H1 (cell line): ENCODE measurements at regions not wholly inside any gene's neighbourhood (a gene's known extent, or its start where the extent isn't known, plus 50 kb on each side); places are given as distances from the start of the nearest gene placed in this dataset.

Experiments
- CTCF ChIA-PET: fragments of 300-600 bp; sonication (Branson Sonifier 250); formaldehyde crosslinking; loops from one replicate; lab custom pipeline; 2021; ENCODE audit not compliant: partially characterized antibody; lab: Charles Lee
- POLR2A ChIA-PET: fragments of 300-600 bp; sonication (Branson Sonifier 250); formaldehyde crosslinking; loops from one replicate; lab custom pipeline; 2021; ENCODE audit warnings: inconsistent platforms; ENCODE audit not compliant: partially characterized antibody; lab: Charles Lee
- DNase-seq, 2 experiments: peaks; one replicate each; pipeline versions ENCODE4 v3.0.0 to v3.0.0-alpha.2; 2010 to 2022; ENCODE audit warnings: low spot score in 2 of 2, low read depth in 1 of 2, mixed read lengths in 1 of 2
- FAIRE-seq: peaks from 2 replicates; lab custom pipeline; 2011; peaks lifted over from hg19 to GRCh38; lab: Jason Lieb, UNC
- H2AFZ ChIP-seq: 2 replicates; pipeline ENCODE4 v1.8.1; 2012; ENCODE audit warnings: low read length, inconsistent platforms
- H2AK5ac ChIP-seq: 2 replicates; pipeline ENCODE4 v1.6.1; 2013; ENCODE audit warnings: low read depth, low read length
- H2BK120ac ChIP-seq: replicated peaks from 2 replicates; pipeline ENCODE3; 2013; ENCODE audit warnings: low read depth, low read length, inconsistent platforms
- H2BK12ac ChIP-seq: 2 replicates; pipeline ENCODE4 v1.6.1; 2013; ENCODE audit warnings: low read depth, low read length
- H2BK15ac ChIP-seq: 2 replicates; pipeline ENCODE4 v1.6.1; 2013; ENCODE audit warnings: low read length
- H2BK20ac ChIP-seq: 2 replicates; pipeline ENCODE4 v1.6.1; 2013; ENCODE audit warnings: low read length
- H2BK5ac ChIP-seq: 2 replicates; pipeline ENCODE4 v1.6.1; 2013; ENCODE audit warnings: low read depth, low read length
- H3K14ac ChIP-seq: 2 replicates; pipeline ENCODE4 v1.6.1; 2013; ENCODE audit warnings: inconsistent platforms; ENCODE audit not compliant: insufficient read length
- H3K18ac ChIP-seq: 2 replicates; pipeline ENCODE4 v1.6.1; 2013; ENCODE audit warnings: low read length; ENCODE audit errors: extremely low read depth
- H3K23ac ChIP-seq: 2 replicates; pipeline ENCODE4 v1.6.1; 2013; ENCODE audit warnings: inconsistent platforms; ENCODE audit not compliant: insufficient read length
- H3K23me2 ChIP-seq: 2 replicates; pipeline ENCODE4 v1.6.1; 2013; ENCODE audit warnings: low read depth, low read length
- H3K27ac ChIP-seq: 2 replicates; pipeline ENCODE4 v1.6.1; 2011; ENCODE audit warnings: low read depth, low read length, inconsistent platforms
- H3K27me3 ChIP-seq, 4 experiments: replicated peaks in 1 of 4; 1 replicate in 1 of 4; 2 replicates in 3 of 4; pipeline versions ENCODE4 v1.6.1 to v1.8.1; 2011 to 2013; ENCODE audit warnings: low read length in 3 of 4, mild to moderate bottlenecking in 3 of 4, inconsistent platforms in 2 of 4, mixed read lengths in 2 of 4, moderate library complexity in 1 of 4; ENCODE audit not compliant: control insufficient read depth in 3 of 4, insufficient read depth in 3 of 4; ENCODE audit errors: extremely low read depth in 1 of 4
- H3K36me3 ChIP-seq, 4 experiments: 2 replicates each; pipeline versions ENCODE4 v1.6.1 to v1.8.1; 2011 to 2013; ENCODE audit warnings: mild to moderate bottlenecking in 4 of 4, low read length in 3 of 4, moderate library complexity in 2 of 4, control low read depth in 1 of 4, inconsistent platforms in 1 of 4; ENCODE audit not compliant: insufficient read depth in 4 of 4, control insufficient read depth in 2 of 4
- H3K4ac ChIP-seq: replicated peaks from 2 replicates; pipeline ENCODE3; 2013; ENCODE audit warnings: low read length, low read depth, mixed read lengths, inconsistent platforms; ENCODE audit not compliant: insufficient read length
- H3K4me1 ChIP-seq, 4 experiments: replicated peaks in 1 of 4; 1 replicate in 1 of 4; 2 replicates in 3 of 4; pipeline versions ENCODE4 v1.6.1 to v1.8.1; 2011 to 2013; ENCODE audit warnings: low read length in 3 of 4, inconsistent platforms in 2 of 4, mixed read lengths in 1 of 4; ENCODE audit not compliant: insufficient read depth in 4 of 4, control insufficient read depth in 3 of 4
- H3K4me2 ChIP-seq, 2 experiments: 2 replicates each; pipeline versions ENCODE4 v1.6.1 to v1.8.1; 2011 to 2013; ENCODE audit warnings: low read depth in 2 of 2, low read length in 2 of 2, control low read depth in 1 of 2, inconsistent platforms in 1 of 2, mild to moderate bottlenecking in 1 of 2; ENCODE audit not compliant: insufficient read depth in 1 of 2
- H3K4me3 ChIP-seq, 4 experiments: fragments of 200-600, 300-600 bp in 1 of 4; sonication (generic), shearing (Covaris generic), sonication (Bioruptor Twin) in 1 of 4; 2 replicates each; pipeline versions ENCODE4 v1.5.1 to v1.8.1; 2011 to 2016; ENCODE audit warnings: low read length in 4 of 4, low read depth in 3 of 4, control low read depth in 2 of 4, inconsistent platforms in 2 of 4, mild to moderate bottlenecking in 2 of 4, mixed read lengths in 1 of 4, moderate library complexity in 1 of 4; ENCODE audit not compliant: insufficient read depth in 2 of 4; ENCODE audit errors: extremely low read depth in 1 of 4
- H3K56ac ChIP-seq: replicated peaks from 2 replicates; pipeline ENCODE3; 2013; ENCODE audit warnings: low read depth, mild to moderate bottlenecking, mixed read lengths, low read length, inconsistent platforms; ENCODE audit not compliant: insufficient read length
- H3K79me1 ChIP-seq: 2 replicates; pipeline ENCODE4 v1.6.1; 2013; ENCODE audit warnings: low read depth, low read length, control low read depth
- H3K79me2 ChIP-seq, 2 experiments: 2 replicates each; pipeline versions ENCODE4 v1.6.1 to v1.8.1; 2012 to 2013; ENCODE audit warnings: low read length in 2 of 2, mild to moderate bottlenecking in 2 of 2, inconsistent platforms in 1 of 2; ENCODE audit not compliant: insufficient read depth in 2 of 2, control insufficient read depth in 1 of 2
- H3K9ac ChIP-seq, 4 experiments: replicated peaks in 1 of 4; 1 replicate in 1 of 4; 2 replicates in 3 of 4; pipeline versions ENCODE4 v1.6.1 to v1.8.1; 2011 to 2013; ENCODE audit warnings: low read depth in 3 of 4, low read length in 3 of 4, control low read depth in 2 of 4, mild to moderate bottlenecking in 2 of 4, moderate library complexity in 2 of 4, inconsistent platforms in 1 of 4; ENCODE audit errors: extremely low read depth in 1 of 4
- H3K9me3 ChIP-seq, 2 experiments: 2 replicates each; pipeline versions ENCODE4 v1.6.1 to v1.8.1; 2012 to 2013; ENCODE audit warnings: mild to moderate bottlenecking in 2 of 2, moderate library complexity in 2 of 2, control low read depth in 1 of 2, inconsistent platforms in 1 of 2, low read depth in 1 of 2, low read length in 1 of 2, mixed read lengths in 1 of 2; ENCODE audit not compliant: insufficient read depth in 2 of 2
- H4K20me1 ChIP-seq, 2 experiments: replicated peaks in 1 of 2; 2 replicates each; pipeline versions ENCODE3 to v1.8.1; 2011 to 2013; ENCODE audit warnings: inconsistent platforms in 2 of 2, low read length in 2 of 2, mild to moderate bottlenecking in 1 of 2; ENCODE audit not compliant: insufficient read depth in 2 of 2, control insufficient read depth in 1 of 2
- H4K5ac ChIP-seq: 2 replicates; pipeline ENCODE4 v1.6.1; 2013; ENCODE audit warnings: low read length, low read depth, mixed read lengths, inconsistent platforms; ENCODE audit not compliant: insufficient read length
- H4K8ac ChIP-seq: 2 replicates; pipeline ENCODE4 v1.8.0; 2013; ENCODE audit warnings: mild to moderate bottlenecking, moderate library complexity, low read length, inconsistent platforms; ENCODE audit not compliant: insufficient read depth; ENCODE audit errors: extremely low read depth
- H4K91ac ChIP-seq: replicated peaks from 2 replicates; pipeline ENCODE3; 2013; ENCODE audit warnings: low read length, mixed read lengths, inconsistent platforms; ENCODE audit not compliant: insufficient read length
- BCL11A ChIP-seq, 2 experiments: IDR thresholded peaks; one replicate each; pipeline ENCODE4 v1.6.1; 2011; ENCODE audit warnings: low read depth in 2 of 2, low read length in 2 of 2, mild to moderate bottlenecking in 2 of 2
- CBX5 ChIP-seq: fragments of 300-800, 300-1000 bp; sonication (generic); IDR thresholded peaks from 2 replicates; pipeline ENCODE4 v1.7.1; 2016; ENCODE audit warnings: antibody characterized with exemption, low read length, low read depth
- EP300 ChIP-seq, 2 experiments: IDR thresholded peaks; 1 replicate in 1 of 2; 2 replicates in 1 of 2; pipeline ENCODE4 v1.6.1; 2011 to 2012; ENCODE audit warnings: low read depth in 2 of 2, low read length in 2 of 2, mild to moderate bottlenecking in 2 of 2, borderline replicate concordance in 1 of 2, inconsistent platforms in 1 of 2, moderate library complexity in 1 of 2
- KDM1A ChIP-seq: fragments of 200-600, 300-600 bp; sonication (generic); IDR thresholded peaks from 2 replicates; pipeline ENCODE4 v1.7.1; 2016; ENCODE audit warnings: mild to moderate bottlenecking, low read length, borderline replicate concordance
- KDM5A ChIP-seq: fragments of 200-600 bp; IDR thresholded peaks from 2 replicates; pipeline ENCODE4 v1.7.1; 2012; ENCODE audit warnings: mild to moderate bottlenecking, low read length, inconsistent platforms, mixed read lengths
- NANOG ChIP-seq: IDR thresholded peaks from 2 replicates; pipeline ENCODE4 v1.6.1; 2011; ENCODE audit warnings: low read length, low read depth, mild to moderate bottlenecking, inconsistent platforms; ENCODE audit not compliant: insufficient read depth, poor library complexity, severe bottlenecking
- WGBS, 2 experiments: shearing (Covaris generic) in 1 of 2; methylation state at CpG; one replicate each; pipeline versions ENCODE4 v1.1.6 to v1.1.7; 2013 to 2015; ENCODE audit warnings: low lambda C conversion rate in 2 of 2, mixed read lengths in 2 of 2, inconsistent platforms in 1 of 2, low coverage in 1 of 2, missing lambda C conversion rate in 1 of 2; ENCODE audit not compliant: insufficient replicate concordance in 2 of 2, insufficient coverage in 1 of 2, insufficient read length in 1 of 2; ENCODE audit errors: extremely low coverage in 1 of 2, missing lambda C conversion rate in 1 of 2; 5-methylcytosine and 5-hydroxymethylcytosine counted together

DNA sequence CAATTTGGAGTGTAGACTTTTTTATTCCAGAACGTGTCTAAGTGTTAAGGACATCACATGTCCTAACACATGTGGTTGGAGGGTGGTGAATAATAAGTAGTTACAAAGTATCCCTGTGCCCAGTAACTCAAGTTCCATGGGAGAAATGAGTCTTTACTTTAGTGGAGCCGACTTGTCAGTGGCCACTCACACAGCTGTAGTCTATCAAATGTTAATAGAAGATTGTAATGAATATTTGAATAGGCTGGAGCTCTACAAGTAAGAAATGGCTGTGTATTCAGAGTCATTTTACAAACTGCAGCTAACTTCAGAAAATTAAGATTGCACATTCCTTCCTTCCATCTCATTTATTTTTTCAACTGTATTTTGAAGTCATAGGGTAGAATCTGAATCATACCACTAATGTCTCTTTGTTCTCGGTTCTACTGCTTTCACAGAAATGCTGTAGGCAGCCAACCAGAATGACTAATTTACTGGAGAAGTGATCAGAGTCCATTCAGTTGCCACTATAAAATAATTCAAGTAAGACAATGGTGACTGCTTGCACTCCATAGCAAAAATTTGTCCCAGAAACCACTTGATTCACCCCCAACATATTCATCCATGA lies 394.8 kb downstream of the NR2F1-AS1 start:
- no peaks in the 10 kb centered on the region for H3K79me1 ChIP-seq
- H2BK12ac ChIP-seq, result no peak overlapping the region
- POLR2A ChIA-PET, result interaction anchor here (1.1 kb wide), 1 partner anchor 14 kb away, joined by 3 read pairs; no protein-coding TSS in a partner anchor
- no peaks in the 10 kb centered on the region for H3K27me3 ChIP-seq
- no peak overlapping the region for H3K4me3 ChIP-seq
- no peak overlapping the region for H3K23ac ChIP-seq
- no peaks in the 10 kb centered on the region for H3K23me2 ChIP-seq
- no peak for FAIRE-seq
- no peak overlapping the region for H3K18ac ChIP-seq
- no peak overlapping the region for H4K8ac ChIP-seq
- no peak overlapping the region for H3K4me2 ChIP-seq
- no peak overlapping the region for H2BK120ac ChIP-seq
- no peak overlapping the region for H2AK5ac ChIP-seq
- TF ChIP-seq CBX5, result no peak
- TF ChIP-seq KDM1A, result no peak
- TF ChIP-seq NANOG, result no peak
- TF ChIP-seq EP300 (IDR thresholded peaks at IDR 0.05; ENCODE audit: borderline replicate concordance in 1 of 2, low read depth in 2 of 2, low read length in 2 of 2), result no peak
- no peak for TF ChIP-seq KDM5A
- no peak for TF ChIP-seq BCL11A (IDR thresholded peaks at IDR 0.05; ENCODE audit: low read depth in 2 of 2, low read length in 2 of 2)
- H2BK5ac ChIP-seq, result no peak overlapping the region
- no peak overlapping the region for H3K27ac ChIP-seq
- H2BK15ac ChIP-seq, result no peak overlapping the region
- no peak overlapping the region for H2BK20ac ChIP-seq
- H4K20me1 ChIP-seq, result no peaks in the 10 kb centered on the region
- CTCF ChIA-PET, result no interaction called here
- H4K5ac ChIP-seq, result no peak overlapping the region
- no peak for DNase-seq
- no peak overlapping the region for H3K56ac ChIP-seq
- H3K4me1 ChIP-seq, result no peaks in the 10 kb centered on the region
- H3K79me2 ChIP-seq, result no peaks in the 10 kb centered on the region
- no peak overlapping the region for H3K4ac ChIP-seq
- WGBS, 2 experiments, result 93% methylated on average over 3 of the region's 3 CpGs; no CpG with 5 or more reads in 1 of the 2 experiments
- no peak overlapping the region for H2AFZ ChIP-seq
- no peak overlapping the region for H3K9ac ChIP-seq
- H3K9me3 ChIP-seq, result no peaks in the 10 kb centered on the region
- no peak overlapping the region for H4K91ac ChIP-seq
- no peak overlapping the region for H3K14ac ChIP-seq
- no peaks in the 10 kb centered on the region for H3K36me3 ChIP-seq
